HG03196 (cell line): ENCODE measurements at regions not wholly inside any gene's neighbourhood (a gene's known extent, or its start where the extent isn't known, plus 50 kb on each side); places are given as distances from the start of the nearest gene placed in this dataset.

Experiments
- ATAC-seq: cut with Tn5 transposase; IDR thresholded peaks from one replicate; pipeline ENCODE4 v1.9.1; 2021; ENCODE audit not compliant: unreplicated experiment

DNA sequence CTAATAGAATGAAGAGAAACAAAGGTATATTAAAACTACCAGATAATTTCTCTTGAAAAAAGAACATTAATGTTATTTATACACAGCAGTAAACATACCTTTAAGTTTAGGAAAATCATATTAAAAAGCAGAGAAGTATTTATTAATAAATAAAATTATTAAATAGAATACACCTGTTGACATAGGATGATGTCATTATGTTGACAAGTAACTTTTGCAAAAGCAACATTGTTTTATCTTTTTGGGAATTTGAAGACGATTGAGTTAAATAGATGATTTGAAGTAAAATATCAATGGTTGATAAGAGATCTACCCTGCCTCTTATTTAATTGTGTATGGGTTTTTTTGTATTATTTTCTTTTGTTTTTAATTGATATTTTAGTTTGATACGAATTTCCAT, 711.1 kb upstream of the NUDT12 start:
- ATAC-seq = no peak

DNA sequence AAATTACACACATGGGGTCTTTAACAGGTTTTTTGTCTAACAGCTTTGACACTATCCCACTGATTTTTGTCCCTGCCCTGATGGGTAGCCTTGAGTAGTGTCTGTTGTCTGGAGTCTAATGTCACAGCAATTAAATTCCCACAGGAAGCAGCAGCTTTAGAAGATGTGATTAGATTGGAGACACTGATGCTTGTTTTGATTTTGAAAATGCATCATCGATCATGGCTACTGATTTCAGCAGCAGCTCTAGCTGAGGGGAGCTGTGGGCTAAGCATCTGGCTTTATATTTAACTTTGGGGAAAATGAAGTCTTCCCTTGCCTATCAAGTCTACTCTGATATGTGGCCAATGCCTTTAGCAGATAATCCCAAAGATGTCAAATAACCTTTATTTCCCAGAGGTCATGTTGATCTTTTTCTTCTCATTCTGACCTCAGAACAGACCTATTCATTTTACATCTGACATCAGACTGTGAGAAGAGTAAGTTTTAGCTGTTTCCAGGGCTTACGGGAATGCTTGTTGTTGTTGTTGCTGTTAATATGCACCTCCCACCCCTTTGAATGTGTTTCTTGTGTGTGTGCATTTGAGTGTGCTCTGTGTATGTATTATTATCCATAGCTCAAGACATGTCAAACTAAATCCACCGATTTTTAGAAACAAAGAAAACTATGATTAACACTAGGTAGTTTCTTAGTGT, 704.9 kb upstream of the NUDT12 start:
- ATAC-seq = no peak

DNA sequence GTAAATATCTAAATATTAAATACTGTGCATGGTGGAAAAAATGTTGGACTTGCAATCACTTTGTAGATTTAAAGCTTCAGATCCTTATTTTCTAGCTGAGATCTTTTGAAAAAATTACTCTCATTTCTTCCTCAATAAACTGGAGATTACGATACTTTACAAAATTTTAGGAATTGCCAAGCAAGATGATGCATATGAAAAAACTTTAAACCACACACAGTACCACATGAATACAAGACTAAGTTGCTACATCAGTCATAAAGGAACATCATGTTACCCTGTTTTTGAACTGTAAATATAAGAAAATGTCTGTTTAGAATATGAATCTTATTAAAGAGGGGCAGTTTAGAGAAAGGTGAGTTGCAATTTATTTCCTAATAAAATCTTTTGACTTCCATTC, 703.6 kb upstream of the NUDT12 start:
- no peak for ATAC-seq

DNA sequence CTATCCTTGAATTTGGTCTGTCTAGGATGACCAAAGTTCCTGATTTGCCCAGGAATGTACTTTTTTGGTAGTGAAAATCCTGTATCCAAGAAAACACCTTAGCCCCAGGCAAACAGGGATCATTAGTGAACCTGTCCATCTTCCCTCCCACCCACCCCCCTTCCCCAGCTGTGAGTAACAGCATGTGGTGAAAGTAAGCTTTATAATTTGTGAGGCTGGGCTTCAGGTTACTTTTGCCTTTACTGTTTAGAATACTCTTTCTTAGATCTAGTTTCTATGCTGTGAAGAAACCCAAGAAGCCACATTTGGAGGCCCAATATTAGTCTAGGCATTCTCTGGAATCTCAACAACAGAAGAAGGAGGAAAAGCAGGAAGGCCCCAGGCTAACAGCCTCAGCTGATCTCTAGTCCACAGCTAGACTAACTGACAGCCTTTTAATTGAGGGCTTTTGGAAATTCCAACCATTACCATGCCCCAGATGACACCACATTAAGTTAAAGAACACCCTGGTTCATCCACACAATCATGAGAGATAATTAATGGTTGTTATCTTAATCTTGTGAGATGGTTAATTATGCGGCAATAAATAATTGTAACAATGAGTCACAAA, 703.0 kb upstream of the NUDT12 start:
- no peak for ATAC-seq

DNA sequence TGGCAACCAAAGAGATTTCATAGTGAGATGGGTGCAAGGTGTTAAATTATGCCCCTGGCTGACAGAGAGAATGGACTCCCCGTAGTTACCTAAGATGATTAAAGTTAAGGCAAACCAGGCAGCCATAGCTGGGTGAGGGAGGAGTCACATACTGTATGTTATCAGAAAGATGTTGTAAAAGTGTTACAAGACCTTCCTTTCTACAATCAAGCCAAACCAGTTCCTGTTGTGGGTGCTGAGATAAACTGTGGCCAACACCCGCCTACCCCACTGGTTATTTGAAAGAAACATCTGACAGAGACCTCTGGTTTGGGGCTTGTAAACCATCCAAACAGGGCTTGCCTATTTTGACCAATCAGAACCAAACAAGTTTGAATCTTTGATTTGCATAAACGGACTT, 684.7 kb upstream of the NUDT12 start:
- no peak for ATAC-seq

DNA sequence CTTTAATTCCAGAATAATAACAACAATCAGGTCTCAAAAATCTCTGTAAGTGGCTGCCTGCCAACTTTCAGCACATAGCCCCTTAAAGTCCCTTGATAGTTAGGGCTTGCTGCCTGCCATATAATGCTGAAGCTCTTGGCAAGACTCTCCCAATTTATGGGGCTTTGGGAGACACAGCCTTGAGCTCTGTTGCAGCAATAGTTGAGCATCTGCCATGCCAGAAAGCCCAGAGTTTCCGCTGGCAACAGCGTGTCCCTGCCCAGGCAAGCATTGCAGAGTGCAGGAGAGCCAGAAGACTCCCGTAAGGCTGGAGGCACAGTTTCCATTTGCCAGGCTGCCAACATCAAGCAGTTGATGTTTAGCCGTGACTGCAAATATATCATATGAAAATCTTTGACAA, 678.5 kb upstream of the NUDT12 start:
- ATAC-seq = no peak

DNA sequence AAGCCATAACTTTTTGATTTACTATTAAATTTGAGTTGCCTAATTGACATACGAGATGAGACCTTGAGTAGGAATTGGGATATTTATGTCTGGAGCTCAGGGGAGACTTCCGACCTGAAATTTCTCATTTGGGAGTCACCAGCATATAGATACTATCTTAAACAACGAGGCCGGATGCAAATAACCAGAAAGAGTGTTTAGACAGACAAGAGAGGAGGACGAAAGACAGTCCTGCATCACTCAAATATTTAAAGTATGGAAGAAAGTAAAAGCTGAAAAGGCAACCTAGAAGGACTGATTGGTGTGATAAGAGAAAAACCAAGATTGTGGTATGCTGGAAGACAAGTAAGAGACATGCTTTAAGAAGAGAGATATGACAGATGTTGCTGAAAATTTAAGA, 675.0 kb upstream of the NUDT12 start:
- ATAC-seq = no peak

DNA sequence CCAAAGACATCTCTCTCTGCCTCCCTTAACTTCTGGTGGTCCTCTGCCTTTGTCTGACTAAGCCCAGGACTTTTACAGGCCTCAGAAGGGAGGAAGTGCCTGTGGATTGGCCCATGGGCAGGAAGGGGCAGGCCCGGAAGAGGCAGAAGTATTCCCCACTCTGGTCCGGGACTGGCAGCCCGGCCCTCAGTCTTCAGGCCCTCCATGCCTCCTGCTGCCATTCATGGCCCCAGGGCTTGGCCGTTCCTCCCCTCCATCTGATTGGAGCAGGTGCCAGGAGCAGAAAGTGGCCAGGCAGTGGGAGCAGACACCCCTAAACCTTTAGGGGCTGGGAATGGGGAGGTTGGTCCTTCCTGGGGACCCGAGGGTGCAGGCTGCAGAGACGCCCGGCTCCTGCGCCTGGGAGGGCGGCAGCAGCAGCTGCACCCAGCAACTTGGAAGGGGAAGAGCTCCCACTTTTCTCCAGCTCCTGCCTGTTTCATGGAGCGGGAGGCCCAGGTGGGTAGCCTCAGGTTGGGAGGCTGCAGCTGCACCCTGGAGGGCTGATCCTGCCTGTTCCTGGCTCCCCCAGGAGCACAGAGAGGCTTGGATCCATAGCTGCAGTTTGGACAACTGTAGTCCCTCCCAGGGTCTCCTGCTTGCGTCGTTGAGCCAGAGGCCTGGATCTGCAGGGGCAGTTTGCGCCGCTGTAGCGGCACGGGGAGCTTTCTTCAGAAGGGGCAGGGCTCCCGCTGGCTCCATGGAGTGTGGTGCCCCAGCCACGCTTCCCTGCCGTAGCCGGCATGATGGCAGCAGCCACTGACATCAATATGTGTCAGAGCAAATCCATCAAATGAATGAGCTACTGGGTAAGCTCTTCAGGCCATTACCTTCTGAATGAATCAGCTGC, 661.5 kb upstream of the NUDT12 start:
- ATAC-seq = no peak

DNA sequence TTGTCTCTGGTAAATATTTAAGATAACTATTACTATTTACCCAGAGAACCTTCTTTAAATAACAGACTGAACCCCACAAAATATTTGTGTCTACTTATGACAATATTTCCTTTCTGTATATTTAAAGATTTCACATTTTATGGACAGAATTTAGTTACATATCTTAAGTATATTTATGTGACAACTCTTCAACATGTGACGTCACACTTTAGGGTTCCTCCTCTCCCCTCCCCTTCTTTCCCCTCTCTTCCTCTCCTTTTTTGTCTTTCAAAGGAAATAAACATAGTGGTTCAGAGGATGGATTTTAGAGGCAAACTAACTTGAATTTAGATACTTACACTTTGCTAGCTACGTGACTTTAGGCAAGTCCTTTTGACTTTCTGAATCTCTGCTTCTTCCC, 655.6 kb upstream of the NUDT12 start:
- ATAC-seq = no peak

DNA sequence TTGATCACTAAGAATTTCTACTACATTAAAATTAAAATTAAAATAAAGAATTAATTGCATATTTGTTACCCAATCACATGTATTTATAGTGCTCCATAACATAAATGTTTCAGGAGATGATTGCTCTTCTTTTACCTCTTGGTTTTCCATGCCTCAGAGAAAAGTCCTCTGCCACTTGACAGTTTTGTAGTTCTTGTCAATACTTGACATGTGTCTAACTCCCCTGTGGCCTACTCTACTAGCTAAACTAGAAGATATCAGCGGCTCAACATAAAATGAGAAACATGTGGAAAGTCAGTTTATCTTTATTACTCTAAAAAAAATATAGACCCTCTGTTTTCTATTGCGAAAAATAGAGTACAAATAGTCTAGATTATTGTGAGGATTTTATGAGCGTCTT, 650.6 kb upstream of the NUDT12 start:
- no peak for ATAC-seq

DNA sequence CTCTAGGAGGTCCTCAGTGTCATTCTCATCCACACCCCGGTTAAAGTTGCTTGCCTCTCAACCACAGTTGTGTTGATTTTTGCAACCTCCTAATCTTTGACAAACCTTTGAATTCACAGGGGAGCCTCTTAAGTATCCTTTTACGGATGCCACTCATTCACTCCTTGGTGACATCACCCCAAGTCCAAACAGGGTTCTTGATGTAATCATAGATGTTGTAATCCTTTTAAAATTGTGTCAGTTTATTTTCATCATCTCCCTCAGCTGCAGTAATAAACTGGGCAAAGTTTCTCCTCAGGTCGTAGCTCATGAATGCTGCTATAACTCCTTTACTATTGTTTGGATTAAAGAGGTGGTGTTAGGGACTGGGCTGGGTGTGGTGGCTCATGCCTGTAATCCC, 637.2 kb upstream of the NUDT12 start:
- ATAC-seq = no peak

DNA sequence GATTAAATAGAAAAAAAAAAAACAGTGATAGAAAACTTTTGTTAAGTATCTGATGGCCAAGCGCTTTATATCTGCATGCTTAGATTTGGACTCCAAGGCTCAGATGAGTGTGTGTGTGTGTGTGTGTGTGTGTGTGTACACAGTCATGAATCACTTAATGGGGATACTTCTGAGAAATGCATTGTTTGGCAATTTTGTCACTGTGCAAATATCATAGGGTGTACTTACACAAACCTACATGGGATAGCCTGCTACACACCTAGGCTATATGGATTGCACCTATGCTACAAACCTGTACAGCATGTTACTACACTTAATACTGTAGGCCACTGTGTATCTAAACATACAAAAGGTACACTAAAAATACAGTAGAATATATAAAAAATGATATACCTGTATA, 635.6 kb upstream of the NUDT12 start:
- no peak for ATAC-seq

DNA sequence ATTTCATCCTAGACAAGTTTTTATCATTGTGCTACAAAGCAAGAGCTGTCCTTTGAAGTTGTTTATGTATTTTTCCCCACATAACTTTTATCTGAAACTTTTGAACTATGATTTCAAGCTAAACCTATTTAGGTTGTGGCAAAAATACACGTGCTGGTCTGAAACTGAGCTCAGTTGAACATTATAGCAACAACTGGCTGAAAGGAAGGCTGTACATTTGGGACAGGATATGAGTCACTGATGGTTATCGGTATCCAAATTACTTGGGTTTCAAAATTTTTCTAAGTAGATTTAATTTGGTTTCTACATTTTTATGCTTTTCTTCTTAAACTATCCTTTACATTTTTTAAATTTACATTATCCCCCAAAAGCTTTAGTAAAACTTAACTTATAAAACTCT, 627.3 kb upstream of the NUDT12 start:
- no peak for ATAC-seq

DNA sequence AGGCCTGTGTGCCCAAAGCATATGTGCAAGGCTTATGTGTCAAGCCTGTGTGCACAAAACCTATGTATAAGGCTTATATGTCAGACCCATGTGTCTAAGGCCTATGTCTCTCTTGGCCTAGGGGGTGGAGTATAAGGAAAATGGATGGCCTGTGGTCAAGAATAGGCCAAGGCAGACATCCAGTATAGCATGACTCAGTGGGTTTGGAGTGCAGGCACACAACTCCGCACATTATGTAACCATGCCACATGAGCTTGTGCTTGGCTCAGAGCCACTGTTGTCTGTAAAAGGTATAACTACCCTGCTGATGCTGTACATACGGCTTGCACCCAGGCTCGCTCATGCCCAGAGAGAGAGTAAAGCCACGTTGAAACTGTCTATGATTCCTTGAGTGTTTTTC, 626.4 kb upstream of the NUDT12 start:
- ATAC-seq = no peak

DNA sequence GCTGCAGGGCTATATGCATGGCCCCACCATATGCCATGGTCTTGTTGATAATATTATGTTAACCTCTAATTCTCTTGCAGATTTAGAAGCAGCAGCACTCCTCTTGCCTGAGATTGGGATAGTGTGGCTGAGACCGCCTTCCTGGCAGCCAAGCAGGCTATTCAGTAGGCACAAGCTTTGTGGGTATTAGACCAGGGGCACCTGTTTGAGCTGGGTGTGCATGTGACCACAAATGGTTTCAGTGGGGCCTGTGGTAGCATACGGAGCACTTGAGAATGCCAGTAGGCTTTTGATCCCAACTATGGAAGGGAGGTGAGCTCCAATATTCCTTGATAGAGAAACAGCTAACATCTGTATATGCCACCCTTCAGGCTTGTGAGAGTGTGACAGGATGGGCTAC, 625.1 kb upstream of the NUDT12 start:
- ATAC-seq = no peak

DNA sequence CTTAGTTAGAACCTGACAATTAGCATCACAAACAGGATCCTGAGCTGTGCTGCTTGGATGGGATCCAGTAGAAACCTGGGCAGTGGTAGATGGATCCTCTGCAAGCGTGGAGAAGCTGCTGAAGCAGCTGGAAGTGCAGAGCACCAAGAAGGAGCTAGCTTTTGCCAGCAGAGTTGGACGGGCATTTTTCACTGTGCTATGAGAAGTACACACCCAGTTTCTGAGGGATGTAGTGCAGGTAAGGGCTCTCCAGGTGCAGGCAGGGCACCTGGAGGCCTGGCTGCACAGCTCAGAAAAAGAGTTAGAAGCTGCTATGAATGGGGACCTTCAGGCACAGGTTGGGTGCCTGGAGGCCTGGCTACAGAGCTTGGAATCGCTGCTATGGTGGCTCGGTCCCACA, 623.9 kb upstream of the NUDT12 start:
- ATAC-seq = no peak

DNA sequence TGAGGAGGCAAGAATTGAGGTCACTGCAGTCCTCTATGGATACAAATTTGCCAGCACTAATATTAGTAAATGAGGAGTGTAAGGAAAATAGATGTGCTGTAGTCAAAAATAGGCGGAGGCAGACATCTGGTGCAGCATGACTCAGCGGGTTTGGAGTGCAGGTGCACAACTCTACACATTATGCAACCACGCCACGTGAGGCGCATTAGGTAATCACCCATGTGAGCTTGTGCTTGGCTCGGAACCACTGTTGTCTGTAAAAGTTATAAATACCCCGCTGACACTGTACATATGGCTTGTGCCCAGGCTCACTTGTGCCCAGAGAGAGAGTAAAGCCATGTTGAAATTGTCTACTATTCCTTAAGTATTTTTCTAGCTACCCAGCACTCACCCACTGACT, 623.5 kb upstream of the NUDT12 start:
- ATAC-seq = no peak

DNA sequence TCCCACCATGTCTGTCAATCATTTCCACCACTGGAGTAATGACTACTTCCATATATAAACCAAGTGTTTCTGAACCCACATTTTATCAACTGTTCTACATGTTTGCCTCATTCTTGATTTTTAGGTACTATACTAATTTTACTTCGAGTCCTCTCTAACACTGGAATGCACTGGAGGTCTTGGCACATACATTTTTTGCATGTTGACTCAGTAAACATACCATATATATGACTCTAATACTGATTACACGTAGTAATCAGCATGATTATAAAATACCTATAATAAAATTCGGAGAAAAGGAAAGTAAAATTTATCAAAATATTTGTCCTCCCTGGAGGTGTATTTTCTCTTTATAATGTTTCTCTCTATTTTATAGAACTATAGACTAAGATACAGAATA, 621.7 kb upstream of the NUDT12 start:
- ATAC-seq = no peak

DNA sequence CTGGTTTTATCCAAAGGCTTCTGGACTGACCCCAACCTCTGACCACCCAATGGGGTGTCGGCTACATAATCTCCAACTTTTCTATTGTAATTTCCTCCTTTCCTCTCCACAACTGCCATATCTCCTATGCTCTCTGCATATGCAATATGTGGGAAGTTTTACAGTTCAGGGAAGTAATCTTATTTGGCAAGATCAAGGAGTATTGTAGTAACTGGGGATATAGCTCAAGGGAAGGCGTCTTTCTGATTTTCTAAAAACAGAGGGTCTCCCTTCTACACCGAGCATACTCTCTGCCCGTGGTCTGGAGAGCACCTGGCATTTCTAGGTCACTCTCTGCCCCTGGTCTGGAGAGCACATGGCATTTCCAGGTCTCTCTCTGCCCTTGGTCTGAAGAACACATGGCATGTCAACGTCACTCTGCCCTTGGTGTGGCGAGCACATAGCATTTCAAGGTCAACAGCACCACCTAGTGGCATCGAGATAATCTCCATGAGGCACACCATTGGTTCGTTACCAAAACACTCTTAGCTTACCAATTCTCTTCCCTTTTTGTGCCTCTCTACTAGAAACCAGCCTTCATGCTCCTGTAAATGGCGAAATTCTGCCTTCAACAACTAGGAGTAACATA, 616.4 kb upstream of the NUDT12 start:
- ATAC-seq = no peak

DNA sequence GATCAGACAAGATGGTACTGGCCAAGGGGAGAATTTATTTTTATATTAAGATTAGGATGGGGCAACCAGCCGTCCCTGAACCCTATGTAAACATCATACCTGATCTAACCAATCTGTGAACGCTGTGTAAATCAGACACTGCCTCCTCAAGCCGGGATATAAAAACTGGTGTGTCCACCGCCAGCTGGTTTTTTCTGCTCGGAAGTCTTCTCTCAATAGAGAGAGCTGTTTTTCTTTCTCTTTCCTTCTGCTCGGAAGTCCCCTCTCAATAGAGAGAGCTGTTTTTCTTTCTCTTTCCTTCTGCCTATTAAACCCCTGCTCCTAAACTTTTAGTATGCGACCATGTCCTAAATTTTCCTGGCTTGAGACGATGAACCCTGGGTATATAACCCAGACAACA, 615.5 kb upstream of the NUDT12 start:
- no peak for ATAC-seq

DNA sequence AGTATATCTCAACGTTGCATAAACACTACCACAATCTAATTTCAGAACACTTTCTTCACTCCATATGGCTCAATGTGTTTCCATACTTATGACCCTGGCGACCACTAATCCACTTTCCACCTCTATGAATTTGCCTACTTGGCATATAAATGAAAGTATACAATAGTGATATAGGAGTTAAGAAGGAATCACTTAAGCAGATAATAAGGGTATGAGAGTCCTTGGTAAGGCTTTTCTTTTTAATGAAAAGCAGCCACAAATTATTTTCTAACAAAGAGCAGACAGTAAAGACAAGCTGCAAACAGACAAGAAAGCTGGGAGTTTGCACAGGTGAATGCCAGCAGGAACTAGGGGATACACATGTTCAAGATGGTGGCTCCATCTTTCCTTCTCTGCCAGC, 615.1 kb upstream of the NUDT12 start:
- ATAC-seq = no peak

DNA sequence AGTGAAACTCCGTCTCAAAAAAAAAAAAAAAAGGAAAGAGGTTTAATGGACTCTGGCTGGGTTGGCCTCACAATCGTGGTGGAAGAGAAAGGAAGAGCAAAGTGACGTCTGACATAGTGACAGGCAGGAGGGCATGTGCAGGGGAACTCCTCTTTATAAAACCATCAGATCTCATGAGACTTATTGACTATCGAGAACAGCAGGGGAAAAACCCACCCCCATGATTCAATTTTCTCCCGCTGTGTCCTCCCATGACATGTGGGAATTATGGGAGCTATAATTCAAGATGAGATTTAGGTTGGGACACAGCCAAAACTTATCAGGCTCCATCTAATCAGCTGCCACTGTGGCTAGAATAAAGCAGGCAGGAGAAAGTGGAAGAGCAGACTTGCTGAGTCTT, 610.4 kb upstream of the NUDT12 start:
- no peak for ATAC-seq
